HK-2 (cell line): ENCODE measurements at regions not wholly inside any gene's neighbourhood (a gene's known extent, or its start where the extent isn't known, plus 50 kb on each side); places are given as distances from the start of the nearest gene placed in this dataset.

Experiments
- DNase-seq: peaks from one replicate; pipeline ENCODE4 v3.0.0-alpha.2; 2018; ENCODE audit not compliant: unreplicated experiment

DNA sequence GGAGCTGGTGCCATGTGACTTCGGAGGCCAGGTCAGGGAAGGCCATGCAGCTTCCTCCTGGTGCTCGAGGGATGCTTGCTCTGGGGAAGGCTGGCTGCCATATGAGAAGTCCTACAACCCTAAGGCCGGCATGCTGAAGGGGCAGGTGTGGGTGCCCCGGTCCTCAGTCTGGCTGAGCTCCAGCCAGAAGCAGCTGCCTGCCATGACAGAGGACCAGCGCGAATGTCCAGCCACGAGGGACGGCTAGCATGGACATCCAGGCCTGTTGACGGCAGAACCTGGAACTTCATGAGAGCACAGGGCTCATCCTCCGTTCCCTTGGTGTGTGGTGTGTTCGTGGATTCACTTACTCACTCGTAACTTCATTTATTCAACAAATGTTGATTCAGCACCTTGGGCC is 140.6 kb downstream of the IRF8 start:
- no peak for DNase-seq

GRCh38 chr16:86040496-86040895 is 141.5 kb downstream of the IRF8 start:
- DNase-seq, result no peak

GRCh38 chr16:86041215-86041614 is 142.3 kb downstream of the IRF8 start:
- DNase-seq, result no peak

DNA sequence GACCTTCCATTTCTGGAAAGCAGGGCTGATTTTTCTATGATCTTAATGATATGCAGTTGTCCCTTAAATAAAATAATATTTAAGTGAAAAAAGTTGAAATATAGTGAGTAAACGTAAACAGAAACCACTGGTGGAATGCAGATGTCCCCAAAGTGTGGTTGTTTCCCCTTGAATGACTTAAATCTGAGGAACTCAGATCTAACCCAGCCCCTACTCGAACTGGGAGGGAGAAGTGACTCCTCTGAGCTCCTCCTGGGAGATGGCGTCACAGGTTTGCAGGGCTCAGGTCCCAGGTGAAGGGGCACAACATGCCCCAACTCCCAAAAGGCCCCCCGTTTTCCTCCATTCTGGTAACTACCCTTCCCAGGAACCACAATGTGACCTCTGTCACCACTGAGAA is 142.8 kb downstream of the IRF8 start:
- DNase-seq, result no peak

GRCh38 chr16:86042393-86042792 is 143.4 kb downstream of the IRF8 start:
- no peak for DNase-seq

- no peak for DNase-seq
These were observed 144.2 kb downstream of the IRF8 start for GRCh38 chr16:86042996-86043725.

DNA sequence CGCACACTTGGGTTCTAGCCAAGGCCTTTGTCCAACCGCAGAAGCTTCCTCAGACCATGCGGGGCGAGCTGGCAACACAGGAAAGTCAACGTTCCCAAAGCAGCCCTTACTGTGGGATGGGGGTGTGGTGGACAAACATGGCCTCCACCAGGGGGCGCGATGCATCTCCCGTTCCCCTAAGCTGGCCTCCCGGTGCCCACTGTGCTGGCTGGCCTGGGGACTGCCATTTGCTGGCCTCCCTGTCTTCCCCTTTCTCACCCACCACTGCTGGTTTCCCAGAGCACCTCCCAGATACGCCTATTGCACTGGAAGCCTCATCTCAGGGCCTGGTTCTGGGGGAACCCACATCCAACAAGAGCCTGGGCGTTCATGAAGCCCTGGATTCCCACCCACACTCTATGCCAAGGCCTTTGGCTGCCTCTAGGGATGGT is 145.3 kb downstream of the IRF8 start:
- peak; percentile 26 for DNase-seq

- DNase-seq, result no peak
These were observed 146.1 kb downstream of the IRF8 start for GRCh38 chr16:86044881-86045590.

- DNase-seq, result no peak
These were observed 146.6 kb downstream of the IRF8 start for GRCh38 chr16:86045591-86045971.

DNA sequence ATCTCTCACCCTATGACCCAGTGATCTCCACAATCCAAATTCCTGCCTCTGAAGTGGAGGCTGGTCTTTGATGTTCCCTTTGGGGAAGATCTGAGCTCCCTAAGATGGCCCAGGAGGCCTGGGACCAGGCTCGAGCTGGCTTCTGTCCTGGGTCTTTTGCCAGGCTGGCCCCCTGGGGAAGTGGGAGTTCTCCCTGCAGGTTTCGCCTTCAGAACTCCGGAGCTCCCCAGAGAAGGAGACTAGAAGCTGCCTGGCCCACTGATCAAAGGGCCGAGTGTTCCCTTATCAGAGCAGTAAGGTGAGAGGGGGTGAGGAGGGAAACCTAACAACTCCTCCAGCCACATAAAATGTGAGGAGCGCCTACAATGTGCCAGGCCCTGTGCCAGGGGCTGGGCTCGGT is 147.1 kb downstream of the IRF8 start:
- DNase-seq, result no peak

DNA sequence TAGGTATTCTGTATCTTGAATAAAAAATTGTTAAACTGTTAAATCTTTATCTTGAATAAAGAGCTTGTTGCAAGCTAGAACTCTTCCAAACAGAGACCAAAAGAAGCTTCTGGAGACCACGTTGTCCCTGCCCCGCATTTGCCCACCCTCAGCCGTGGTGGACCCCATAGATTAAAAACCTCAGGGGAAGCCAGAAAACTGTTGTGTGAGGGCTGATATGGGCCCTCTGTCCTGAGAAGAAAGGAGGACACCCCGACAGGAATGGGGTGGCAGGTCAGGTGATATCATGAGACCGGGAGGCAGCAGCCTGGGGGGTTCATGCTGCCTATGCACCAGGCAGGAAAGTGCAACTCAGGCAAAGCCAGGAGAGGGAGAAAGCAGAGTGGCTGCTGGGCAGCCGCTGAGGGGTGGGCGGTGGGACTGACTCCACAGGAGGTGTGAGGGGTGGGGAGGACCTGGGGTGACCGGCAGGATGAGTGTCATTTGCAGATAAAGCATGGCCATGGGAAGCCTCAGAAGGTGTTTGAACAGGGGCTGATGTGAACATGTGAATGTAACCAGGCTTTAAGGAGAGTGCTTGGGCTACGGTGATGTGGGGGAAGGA is 147.8 kb downstream of the IRF8 start:
- DNase-seq, result no peak

DNA sequence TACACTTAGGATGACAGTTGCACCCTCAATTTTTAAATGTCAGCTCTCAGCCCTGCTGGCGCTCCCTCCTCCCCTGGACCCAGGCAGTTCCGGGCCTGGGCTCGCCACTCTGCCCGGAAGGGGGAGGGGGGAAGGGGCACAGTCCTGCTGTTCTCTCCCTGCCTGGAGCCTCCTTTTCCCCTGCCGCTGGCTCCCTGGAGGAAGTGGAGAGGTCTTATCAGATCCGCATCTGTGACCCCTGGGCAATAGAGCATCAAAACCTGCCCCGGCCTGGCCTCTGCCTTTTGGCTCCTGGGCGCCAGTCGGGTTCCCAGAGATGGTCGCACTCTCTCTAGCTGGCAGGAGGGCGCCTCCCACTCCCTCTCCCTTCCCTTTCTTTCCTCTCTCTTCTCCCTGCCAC is 149.3 kb downstream of the IRF8 start:
- DNase-seq, result no peak

DNA sequence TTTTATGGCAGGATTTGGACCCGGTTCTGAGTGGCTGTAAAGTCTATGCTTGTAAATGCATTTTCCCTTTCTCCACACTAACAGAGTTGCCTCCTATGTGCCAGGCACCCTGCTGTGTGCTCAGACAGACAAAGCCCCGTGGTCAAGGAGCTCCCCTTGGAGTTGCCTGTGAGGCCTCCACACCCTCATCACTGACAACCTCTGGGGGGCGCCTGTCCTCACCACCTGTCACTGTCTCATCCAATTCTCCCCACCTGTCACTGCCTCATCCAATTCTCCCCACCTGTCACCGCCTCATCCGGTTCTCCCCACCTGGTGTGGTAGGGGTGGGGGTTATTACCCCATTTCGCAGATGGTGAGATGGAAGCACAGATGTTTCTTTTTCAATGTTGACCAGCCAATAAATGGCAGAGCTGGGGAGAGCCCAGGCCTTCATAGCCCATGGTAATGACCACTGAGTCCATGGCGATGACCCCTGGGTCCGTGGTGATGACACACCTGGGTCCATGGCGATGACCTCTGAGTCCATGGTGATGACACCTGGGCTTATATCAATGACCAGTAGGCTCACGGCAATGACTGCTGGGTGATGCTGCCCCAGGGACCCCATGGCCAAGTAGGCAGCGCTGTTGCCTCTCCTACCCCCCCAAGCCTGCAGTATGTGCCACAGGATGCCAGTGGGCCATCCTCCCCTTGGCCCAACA is 150.1 kb downstream of the IRF8 start:
- DNase-seq, result no peak

GRCh38 chr16:86049641-86050040 is 150.7 kb downstream of the IRF8 start:
- DNase-seq, result no peak

- no peak for DNase-seq
These were observed 151.1 kb downstream of the IRF8 start for GRCh38 chr16:86050111-86050510.

DNA sequence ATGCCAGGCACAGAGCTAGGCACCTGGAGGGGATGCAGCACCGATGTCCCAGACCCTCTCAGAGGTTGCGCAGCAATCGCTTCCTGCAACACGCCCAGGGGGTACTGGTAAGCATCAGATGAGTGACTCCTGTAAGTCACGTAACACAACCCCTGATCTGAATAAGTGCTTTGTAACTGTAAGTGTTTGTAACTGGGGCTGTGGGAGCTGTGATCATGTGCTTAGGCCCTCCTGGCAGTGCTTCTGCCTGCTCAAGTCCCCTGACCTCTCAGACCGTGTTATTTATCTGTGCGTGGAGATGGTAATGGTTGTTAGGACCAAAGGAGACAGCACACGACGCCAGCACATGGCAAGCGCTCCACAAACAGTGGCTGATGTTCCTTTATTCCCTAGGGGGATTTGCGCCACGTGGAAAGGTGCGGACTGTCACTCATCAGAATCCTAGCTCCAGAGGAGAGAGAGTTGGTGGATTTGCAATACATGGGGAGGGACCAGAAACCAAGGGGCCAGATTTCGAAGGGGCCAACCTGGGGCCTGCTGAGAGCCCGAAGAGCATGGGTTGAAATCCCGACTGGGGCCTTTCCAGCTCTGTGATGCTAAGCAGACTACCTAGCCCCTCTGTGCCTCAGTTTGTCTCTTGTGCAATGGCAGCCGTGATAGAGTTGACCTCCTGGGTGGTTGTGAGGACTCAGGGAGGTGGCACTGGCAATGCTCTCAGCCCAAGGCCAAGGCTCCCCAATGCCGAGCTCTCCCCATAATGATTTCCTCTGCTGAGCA is 151.8 kb downstream of the IRF8 start:
- DNase-seq, result no peak

GRCh38 chr16:86051368-86052114 is 152.6 kb downstream of the IRF8 start:
- no peak for DNase-seq

GRCh38 chr16:86052115-86052670 is 153.2 kb downstream of the IRF8 start:
- no peak for DNase-seq

DNA sequence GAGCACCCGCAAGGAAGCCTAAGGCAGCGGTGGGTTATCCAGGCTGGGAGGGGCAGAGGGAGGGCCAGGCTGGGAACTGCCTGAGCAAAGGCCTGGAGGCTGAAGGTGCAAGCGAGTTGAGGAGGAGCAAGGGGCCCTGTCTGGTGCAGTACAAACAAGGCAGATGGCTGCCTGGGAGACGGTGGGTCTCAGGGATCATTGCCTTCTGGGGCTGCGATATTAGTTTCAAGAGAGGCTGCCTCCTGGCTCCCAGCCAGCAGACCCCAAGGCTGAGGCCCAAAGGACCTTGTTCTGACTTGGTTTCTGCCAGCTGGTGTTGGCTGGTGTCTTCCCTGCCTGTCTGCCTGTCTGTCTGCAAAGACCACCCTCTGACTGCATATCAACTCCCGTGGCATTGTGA is 154.0 kb downstream of the IRF8 start:
- DNase-seq, result no peak

GRCh38 chr16:86059253-86060171 is 160.6 kb downstream of the IRF8 start:
- DNase-seq, result no peak
